A549 (cell line): ENCODE measurements at regions not wholly inside any gene's neighbourhood (a gene's known extent, or its start where the extent isn't known, plus 50 kb on each side); places are given as distances from the start of the nearest gene placed in this dataset.

Source experiments
- ATAC-seq, 2 experiments: fragments of 200-7000 bp in 1 of 2; fragments of >200 bp in 1 of 2; cut with Nextera tagmentation in 1 of 2; cut with Tn5 transposase in 1 of 2; 3 replicates each; pipeline versions ENCODE4 v1.8.0 to v1.9.1; 2018 to 2020; ENCODE audit warnings: mild to moderate bottlenecking in 1 of 2, moderate library complexity in 1 of 2
- CTCF ChIA-PET: fragments of 300-600 bp; sonication (Branson Sonifier 250); formaldehyde crosslinking; extraction: SDS; loops from one replicate; lab custom pipeline; 2021; ENCODE audit warnings: antibody characterized with exemption, inconsistent platforms; lab: Yijun Ruan, JAX
- POLR2A ChIA-PET: fragments of 350-600 bp; formaldehyde crosslinking; extraction: SDS; loops from one replicate; lab custom pipeline; 2021; ENCODE audit warnings: antibody characterized with exemption, inconsistent platforms; lab: Yijun Ruan, JAX
- DNase-seq, 2 experiments: peaks; one replicate each; pipeline versions ENCODE4 v3.0.0 to v3.0.0-alpha.2; 2011 to 2016; ENCODE audit warnings: low read depth in 1 of 2, low spot score in 1 of 2
- FAIRE-seq: peaks from 2 replicates; lab custom pipeline; 2011; peaks lifted over from hg19 to GRCh38; lab: Jason Lieb, UNC
- H3K27ac ChIP-seq, 2 experiments: fragments of >200 bp; sonication (Bioruptor Twin); formaldehyde crosslinking; 3 replicates each; pipeline ENCODE4 v1.5.1; 2016 to 2017
- H3K4me1 ChIP-seq: fragments of >200 bp; sonication (Bioruptor Twin); formaldehyde crosslinking; 3 replicates; pipeline ENCODE4 v1.6.1; 2016
- H3K4me2 ChIP-seq: fragments of >200 bp; sonication (Bioruptor Twin); formaldehyde crosslinking; 3 replicates; pipeline ENCODE4 v1.6.1; 2016
- H3K4me3 ChIP-seq: fragments of >200 bp; sonication (Bioruptor Twin); formaldehyde crosslinking; 3 replicates; pipeline ENCODE4 v1.5.1; 2016
- H3K9me3 ChIP-seq: fragments of >200 bp; sonication (Bioruptor Twin); formaldehyde crosslinking; 3 replicates; pipeline ENCODE4 v1.6.1; 2016
- CBX8 ChIP-seq: fragments of 200-600 bp; sonication (generic); IDR thresholded peaks from 2 replicates; pipeline ENCODE4 v1.6.1; 2016
- CEBPB ChIP-seq, 2 experiments: fragments of >200 bp in 1 of 2; sonication (Bioruptor Twin) in 1 of 2; formaldehyde crosslinking in 1 of 2; IDR thresholded peaks; 2 replicates each; pipeline ENCODE4 v1.6.1; 2012 to 2016
- CHD4 ChIP-seq: fragments of 200-600 bp; sonication (generic); IDR thresholded peaks from 2 replicates; pipeline ENCODE4 v1.6.1; 2016; ENCODE audit warnings: antibody characterized with exemption, mild to moderate bottlenecking, borderline replicate concordance
- EHF ChIP-seq: fragments of 250-450 bp; sonication (Bioruptor Pico); IDR thresholded peaks from 2 replicates; pipeline ENCODE4 v1.5.0; 2020; ENCODE audit warnings: mild to moderate bottlenecking
- EHMT2 ChIP-seq: fragments of 200-600 bp; sonication (generic); IDR thresholded peaks from 2 replicates; pipeline ENCODE4 v1.6.1; 2016; ENCODE audit warnings: antibody characterized with exemption, low read depth, mild to moderate bottlenecking, moderate library complexity
- ESRRA ChIP-seq: fragments of 150-350 bp; IDR thresholded peaks from 2 replicates; pipeline ENCODE4 v1.6.1; 2014; ENCODE audit warnings: mild to moderate bottlenecking, low read length, borderline replicate concordance
- FOSL2 ChIP-seq, 2 experiments: fragments of 450-650 bp in 1 of 2; fragments of >200 bp in 1 of 2; sonication (Bioruptor Twin) in 1 of 2; formaldehyde crosslinking; IDR thresholded peaks; 2 replicates each; pipeline versions ENCODE4 v1.5.0 to v1.6.1; 2016 to 2020; ENCODE audit warnings: mild to moderate bottlenecking in 1 of 2, moderate library complexity in 1 of 2
- GATA3 ChIP-seq: IDR thresholded peaks from 2 replicates; pipeline ENCODE4 v1.6.1; 2012; ENCODE audit warnings: borderline replicate concordance
- HDAC2 ChIP-seq: fragments of 200-600 bp; sonication (generic); IDR thresholded peaks from 2 replicates; pipeline ENCODE4 v1.6.1; 2016
- HMGXB4 ChIP-seq: fragments of 250-450 bp; sonication (Bioruptor Pico); IDR thresholded peaks from 2 replicates; pipeline ENCODE4 v1.5.0; 2021; ENCODE audit warnings: mild to moderate bottlenecking, moderate library complexity, borderline replicate concordance
- HOXB13 ChIP-seq: fragments of 250-450 bp; sonication (Bioruptor Pico); IDR thresholded peaks from 2 replicates; pipeline ENCODE4 v1.5.0; 2020; ENCODE audit warnings: low read depth, mild to moderate bottlenecking, moderate library complexity
- JUNB ChIP-seq: fragments of >200 bp; sonication (Bioruptor Twin); formaldehyde crosslinking; IDR thresholded peaks from 2 replicates; pipeline ENCODE4 v1.6.1; 2016
- KDM1A ChIP-seq: fragments of 200-600 bp; sonication (generic); IDR thresholded peaks from 2 replicates; pipeline ENCODE4 v1.6.1; 2016; ENCODE audit warnings: low read depth, mild to moderate bottlenecking
- MAFK ChIP-seq: fragments of 450-650 bp; IDR thresholded peaks from 2 replicates; pipeline ENCODE4 v1.6.1; 2014; ENCODE audit not compliant: partially characterized antibody
- MAZ ChIP-seq: fragments of 150-350 bp; IDR thresholded peaks from 2 replicates; pipeline ENCODE4 v1.6.1; 2014; ENCODE audit warnings: antibody characterized with exemption, low read depth, low read length, borderline replicate concordance
- MYC ChIP-seq: IDR thresholded peaks from 2 replicates; pipeline ENCODE4 v1.6.1; 2012; ENCODE audit warnings: mild to moderate bottlenecking, inconsistent platforms, low read length, improper control_type of control experiment, borderline replicate concordance
- NFE2L2 ChIP-seq: fragments of 150-350 bp; conservative IDR thresholded peaks from 2 replicates; pipeline ENCODE4 v1.6.1; 2014; ENCODE audit warnings: low read length
- PHF8 ChIP-seq: fragments of 200-600 bp; sonication (generic); IDR thresholded peaks from 2 replicates; pipeline ENCODE4 v1.6.1; 2016; ENCODE audit warnings: low read depth, mild to moderate bottlenecking, antibody characterized with exemption, moderate library complexity, borderline replicate concordance
- RFX5 ChIP-seq: fragments of 450-650 bp; IDR thresholded peaks from 2 replicates; pipeline ENCODE4 v1.7.1; 2014; ENCODE audit warnings: antibody characterized with exemption, mild to moderate bottlenecking, moderate library complexity
- RNF2 ChIP-seq: fragments of 200-600 bp; sonication (generic); IDR thresholded peaks from 2 replicates; pipeline ENCODE4 v1.6.1; 2016; ENCODE audit warnings: low read depth, mild to moderate bottlenecking, antibody characterized with exemption, moderate library complexity, borderline replicate concordance
- SMC3 ChIP-seq: fragments of >200 bp; sonication (Bioruptor Twin); formaldehyde crosslinking; IDR thresholded peaks from 3 replicates; pipeline ENCODE4 v1.6.1; 2018; ENCODE audit warnings: inconsistent platforms
- SREBF2 ChIP-seq: fragments of 450-650 bp; IDR thresholded peaks from 2 replicates; pipeline ENCODE4 v1.6.1; 2014; ENCODE audit warnings: mild to moderate bottlenecking, moderate library complexity
- ZC3H11A ChIP-seq: fragments of 450-650 bp; IDR thresholded peaks from 2 replicates; pipeline ENCODE4 v1.6.1; 2014; ENCODE audit warnings: antibody characterized with exemption, mild to moderate bottlenecking
- WGBS: methylation state at CpG from one replicate; pipeline ENCODE4 v1.1.6; 2017; ENCODE audit errors: missing lambda C conversion rate; 5-methylcytosine and 5-hydroxymethylcytosine counted together
- TF ChIP-seq, protein P1 (sequence below): fragments of 450-650 bp; IDR thresholded peaks from 2 replicates; pipeline ENCODE4 v1.6.1; 2014; ENCODE audit warnings: antibody characterized with exemption
- TF ChIP-seq, protein P2 (sequence below): IDR thresholded peaks from 2 replicates; pipeline ENCODE4 v1.6.1; 2012
- TF ChIP-seq, protein P3 (sequence below): fragments of 200-600 bp; sonication (generic); IDR thresholded peaks from 2 replicates; pipeline ENCODE4 v1.6.1; 2016; ENCODE audit warnings: antibody characterized with exemption, mild to moderate bottlenecking, moderate library complexity

DNA sequence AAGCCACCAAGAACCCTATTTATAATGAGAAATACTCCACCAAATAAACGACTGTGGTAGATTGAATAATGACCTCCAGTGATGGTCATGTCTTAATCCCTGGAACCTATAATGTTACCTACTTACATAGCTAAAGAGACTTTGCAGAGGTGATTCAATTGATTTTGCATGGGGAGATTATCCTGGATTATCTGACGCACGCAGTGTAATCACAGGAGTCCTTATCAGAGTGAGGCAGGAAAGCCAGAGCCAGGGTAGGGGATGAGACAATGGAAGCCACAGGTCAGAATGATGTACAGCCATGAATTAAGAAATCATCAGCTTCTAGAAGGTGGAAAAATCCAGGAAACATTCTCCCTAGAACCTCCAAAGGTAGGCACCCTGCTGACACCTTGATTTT is 286.4 kb upstream of the SP4 start (continued):
- TF ChIP-seq RFX5 (no peak), JUNB (no peak)
- TF ChIP-seq, all 56 proteins: peak for 0

DNA sequence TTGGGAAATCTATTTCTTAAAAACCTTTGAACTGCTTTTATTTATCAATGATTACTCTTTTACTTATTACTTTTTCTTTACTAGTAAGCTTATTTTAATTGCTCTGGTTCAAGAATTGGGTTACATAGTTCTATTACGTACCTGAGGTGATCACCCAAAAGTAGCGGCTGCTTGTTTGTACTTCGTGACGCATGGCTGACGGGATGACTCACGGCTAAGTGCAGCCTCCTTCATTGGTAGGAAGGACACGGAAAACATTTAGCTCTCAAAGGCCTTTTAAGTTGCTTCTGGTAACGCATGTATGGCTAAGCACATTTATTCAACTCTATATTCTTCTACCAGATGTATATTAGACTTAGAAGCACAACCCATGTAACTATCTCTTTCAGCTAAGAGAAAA is 285.8 kb upstream of the SP4 start:
- DNase-seq, result peak in 1 of 2 experiments; percentile 4
- no peak overlapping the region for H3K4me2 ChIP-seq
- no peak for ATAC-seq
- H3K27ac ChIP-seq, result no peak overlapping the region
- no peak for TF ChIP-seq HMGXB4 (CRISPR knock-in tag)
- no peak for TF ChIP-seq KDM1A
- no peak for TF ChIP-seq MAFK
- POLR2A ChIA-PET, result no interaction called here
- no peaks in the 10 kb centered on the region for H3K4me1 ChIP-seq
- H3K4me3 ChIP-seq, result no peak overlapping the region
- WGBS, result 4% methylated on average over 8 of the region's 8 CpGs
- FAIRE-seq, result no peak
- no peaks in the 10 kb centered on the region for H3K9me3 ChIP-seq
- CTCF ChIA-PET, result no interaction called here

DNA sequence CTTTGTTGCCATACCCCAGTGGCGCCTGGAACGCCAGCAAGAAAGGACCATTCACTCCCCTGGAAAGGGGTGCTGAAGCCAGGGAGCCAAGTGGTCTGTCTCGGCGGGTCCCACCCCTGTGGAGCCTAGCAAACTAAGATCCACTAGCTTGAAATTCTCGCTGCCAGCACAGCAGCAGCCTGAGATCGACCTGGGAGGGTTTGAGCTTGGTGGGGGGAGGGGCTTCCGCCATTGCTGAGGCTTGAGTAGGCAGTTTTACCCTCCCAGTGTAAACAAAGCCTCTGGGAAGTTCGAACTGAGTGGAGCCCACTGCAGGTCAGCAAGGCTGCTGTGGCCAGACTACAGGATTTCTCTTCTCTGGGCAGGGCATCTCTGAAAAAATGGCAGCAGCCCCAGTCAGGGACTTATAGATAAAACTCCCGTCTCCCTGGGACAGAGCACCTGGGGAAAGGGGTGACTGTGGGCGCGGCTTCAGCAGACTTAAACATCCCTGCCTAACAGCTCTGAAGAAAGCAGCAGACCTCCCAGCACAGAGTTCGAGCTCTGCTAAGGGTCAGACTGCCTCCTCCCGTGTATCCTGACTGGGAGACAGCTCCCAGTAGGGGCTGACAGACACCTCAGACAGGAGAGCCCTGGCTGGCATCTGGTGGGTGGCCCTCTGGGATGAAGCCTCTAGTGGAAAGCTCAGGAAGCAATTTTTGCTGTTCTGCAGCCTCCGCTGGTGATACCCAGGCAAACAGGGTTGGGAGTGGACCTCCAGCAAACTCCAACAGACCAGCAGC is 281.1 kb upstream of the SP4 start:
- DNase-seq (no peak), FAIRE-seq (no peak), ATAC-seq (no peak)
- 13% methylated on average over 10 of the region's 14 CpGs for WGBS
- Histone ChIP-seq H3K27ac (no peak overlapping the region), H3K4me1 (no peaks in the 10 kb centered on the region), H3K4me2 (no peak overlapping the region), H3K4me3 (no peak overlapping the region), H3K9me3 (no peaks in the 10 kb centered on the region)
- CTCF ChIA-PET, result interaction anchor here (1.0 kb wide), 1 partner anchor 34 kb away, joined by 3 read pairs; no protein-coding TSS in a partner anchor
- TF ChIP-seq ESRRA, result no peak
- no peak for TF ChIP-seq SREBF2
- TF ChIP-seq CBX8, result no peak
- TF ChIP-seq ZC3H11A, result no peak
- TF ChIP-seq NFE2L2, result no peak
- no peak for TF ChIP-seq RFX5
- no peak for TF ChIP-seq EHF (CRISPR knock-in tag)
- no peak for TF ChIP-seq FOSL2 (IDR thresholded peaks at IDR 0.05)
- no peak for TF ChIP-seq FOSL2 (CRISPR knock-in tag; IDR thresholded peaks at IDR 0.05)
- TF ChIP-seq, protein P1, sequence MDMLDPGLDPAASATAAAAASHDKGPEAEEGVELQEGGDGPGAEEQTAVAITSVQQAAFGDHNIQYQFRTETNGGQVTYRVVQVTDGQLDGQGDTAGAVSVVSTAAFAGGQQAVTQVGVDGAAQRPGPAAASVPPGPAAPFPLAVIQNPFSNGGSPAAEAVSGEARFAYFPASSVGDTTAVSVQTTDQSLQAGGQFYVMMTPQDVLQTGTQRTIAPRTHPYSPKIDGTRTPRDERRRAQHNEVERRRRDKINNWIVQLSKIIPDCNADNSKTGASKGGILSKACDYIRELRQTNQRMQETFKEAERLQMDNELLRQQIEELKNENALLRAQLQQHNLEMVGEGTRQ, result no peak
- no peak for TF ChIP-seq PHF8
- no peak for TF ChIP-seq EHMT2
- TF ChIP-seq HDAC2, result no peak
- TF ChIP-seq CEBPB (IDR thresholded peaks at IDR 0.05), result no peak
- POLR2A ChIA-PET, result no interaction called here

GRCh38 chr7:21149809-21150208 is 278.1 kb upstream of the SP4 start:
- WGBS, result 24% methylated on average over 3 of the region's 3 CpGs
- TF ChIP-seq CBX8 (no peak), CHD4 (no peak), MAZ (no peak), GATA3 (no peak), HDAC2 (no peak), RNF2 (no peak), RFX5 (no peak), SMC3 (no peak), MYC (no peak), HOXB13 (no peak)
- TF ChIP-seq, protein P2, sequence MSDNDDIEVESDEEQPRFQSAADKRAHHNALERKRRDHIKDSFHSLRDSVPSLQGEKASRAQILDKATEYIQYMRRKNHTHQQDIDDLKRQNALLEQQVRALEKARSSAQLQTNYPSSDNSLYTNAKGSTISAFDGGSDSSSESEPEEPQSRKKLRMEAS, result no peak
- TF ChIP-seq, protein P3, sequence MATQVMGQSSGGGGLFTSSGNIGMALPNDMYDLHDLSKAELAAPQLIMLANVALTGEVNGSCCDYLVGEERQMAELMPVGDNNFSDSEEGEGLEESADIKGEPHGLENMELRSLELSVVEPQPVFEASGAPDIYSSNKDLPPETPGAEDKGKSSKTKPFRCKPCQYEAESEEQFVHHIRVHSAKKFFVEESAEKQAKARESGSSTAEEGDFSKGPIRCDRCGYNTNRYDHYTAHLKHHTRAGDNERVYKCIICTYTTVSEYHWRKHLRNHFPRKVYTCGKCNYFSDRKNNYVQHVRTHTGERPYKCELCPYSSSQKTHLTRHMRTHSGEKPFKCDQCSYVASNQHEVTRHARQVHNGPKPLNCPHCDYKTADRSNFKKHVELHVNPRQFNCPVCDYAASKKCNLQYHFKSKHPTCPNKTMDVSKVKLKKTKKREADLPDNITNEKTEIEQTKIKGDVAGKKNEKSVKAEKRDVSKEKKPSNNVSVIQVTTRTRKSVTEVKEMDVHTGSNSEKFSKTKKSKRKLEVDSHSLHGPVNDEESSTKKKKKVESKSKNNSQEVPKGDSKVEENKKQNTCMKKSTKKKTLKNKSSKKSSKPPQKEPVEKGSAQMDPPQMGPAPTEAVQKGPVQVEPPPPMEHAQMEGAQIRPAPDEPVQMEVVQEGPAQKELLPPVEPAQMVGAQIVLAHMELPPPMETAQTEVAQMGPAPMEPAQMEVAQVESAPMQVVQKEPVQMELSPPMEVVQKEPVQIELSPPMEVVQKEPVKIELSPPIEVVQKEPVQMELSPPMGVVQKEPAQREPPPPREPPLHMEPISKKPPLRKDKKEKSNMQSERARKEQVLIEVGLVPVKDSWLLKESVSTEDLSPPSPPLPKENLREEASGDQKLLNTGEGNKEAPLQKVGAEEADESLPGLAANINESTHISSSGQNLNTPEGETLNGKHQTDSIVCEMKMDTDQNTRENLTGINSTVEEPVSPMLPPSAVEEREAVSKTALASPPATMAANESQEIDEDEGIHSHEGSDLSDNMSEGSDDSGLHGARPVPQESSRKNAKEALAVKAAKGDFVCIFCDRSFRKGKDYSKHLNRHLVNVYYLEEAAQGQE, result no peak

More at GRCh38 chr7:21149809-21150208, 278.1 kb upstream of the SP4 start:
- H3K9me3 ChIP-seq, result no peaks in the 10 kb centered on the region
- CTCF ChIA-PET, result no interaction called here
- DNase-seq, result no peak
- POLR2A ChIA-PET, result no interaction called here
- no peak for ATAC-seq
- H3K4me1 ChIP-seq, result no peaks in the 10 kb centered on the region
- no peak overlapping the region for H3K4me3 ChIP-seq
- H3K4me2 ChIP-seq, result no peak overlapping the region
- no peak for FAIRE-seq
- H3K27ac ChIP-seq, result no peak overlapping the region
